ENCODE measurements at regions not wholly inside any gene's neighbourhood (a gene's known extent, or its start where the extent isn't known, plus 50 kb on each side); places are given as distances from the start of the nearest gene placed in this dataset.

GRCh38 chr10:2543974-2544373, 523.4 kb upstream of the PFKP start:
- TF ChIP-seq YY1 (IDR thresholded peaks at IDR 0.05; ENCODE audit: insufficient read depth, insufficient read length), result no peak
- no peak for TF ChIP-seq ZNF274 (IDR thresholded peaks at IDR 0.05; ENCODE audit: low read depth, low read length)
- TF ChIP-seq SUZ12 (IDR thresholded peaks at IDR 0.05; ENCODE audit: extremely low read depth, insufficient read depth, insufficient read length), result no peak

Measured in NT2/D1 (cell line).